HG02943 (cell line): ENCODE measurements at regions not wholly inside any gene's neighbourhood (a gene's known extent, or its start where the extent isn't known, plus 50 kb on each side); places are given as distances from the start of the nearest gene placed in this dataset.

Experiments used
- ATAC-seq: cut with Tn5 transposase; IDR thresholded peaks from one replicate; pipeline ENCODE4 v1.9.1; 2021; ENCODE audit warnings: mild to moderate bottlenecking, low read depth, moderate library complexity; ENCODE audit not compliant: unreplicated experiment

- ATAC-seq: peak; percentile 62
Measured at GRCh38 chr2:118223992-118224894, 136.0 kb downstream of the INSIG2 start.

- ATAC-seq: no peak
Measured at GRCh38 chr2:118223511-118223991, 135.3 kb downstream of the INSIG2 start.

GRCh38 chr2:118222672-118223421, 134.6 kb downstream of the INSIG2 start:
- no peak for ATAC-seq

- ATAC-seq: no peak
Measured at GRCh38 chr2:118222273-118222594, 134.0 kb downstream of the INSIG2 start.

- ATAC-seq: peak; percentile 62
Measured at GRCh38 chr2:118221536-118222272, 133.4 kb downstream of the INSIG2 start.

GRCh38 chr2:118219611-118220010, 131.3 kb downstream of the INSIG2 start:
- no peak for ATAC-seq

- no peak for ATAC-seq
Measured at GRCh38 chr2:118216224-118216623, 128.0 kb downstream of the INSIG2 start.

- ATAC-seq: no peak
Measured at GRCh38 chr2:118209727-118210126, 121.5 kb downstream of the INSIG2 start.

- ATAC-seq: no peak
Measured at GRCh38 chr2:118207889-118208288, 119.6 kb downstream of the INSIG2 start.

- peak; percentile 92 for ATAC-seq
Measured at GRCh38 chr2:118202707-118203303, 114.5 kb downstream of the INSIG2 start.

GRCh38 chr2:118198268-118198667, 110.0 kb downstream of the INSIG2 start:
- ATAC-seq: no peak

- ATAC-seq: no peak
Measured at GRCh38 chr2:118197011-118197675, 108.9 kb downstream of the INSIG2 start.

GRCh38 chr2:118190474-118190873, 102.2 kb downstream of the INSIG2 start:
- no peak for ATAC-seq

GRCh38 chr2:118186858-118187254, 98.6 kb downstream of the INSIG2 start:
- no peak for ATAC-seq

- peak; percentile 86 for ATAC-seq
Measured at GRCh38 chr2:118186110-118186857, 98.0 kb downstream of the INSIG2 start.

- peak; percentile 77 for ATAC-seq
Measured at GRCh38 chr2:118185210-118186109, 97.2 kb downstream of the INSIG2 start.

GRCh38 chr2:118183381-118183780, 95.1 kb downstream of the INSIG2 start:
- ATAC-seq: no peak

GRCh38 chr2:118179445-118179844, 91.2 kb downstream of the INSIG2 start:
- ATAC-seq: no peak
